ENCODE measurements at regions not wholly inside any gene's neighbourhood (a gene's known extent, or its start where the extent isn't known, plus 50 kb on each side); places are given as distances from the start of the nearest gene placed in this dataset.

DNA sequence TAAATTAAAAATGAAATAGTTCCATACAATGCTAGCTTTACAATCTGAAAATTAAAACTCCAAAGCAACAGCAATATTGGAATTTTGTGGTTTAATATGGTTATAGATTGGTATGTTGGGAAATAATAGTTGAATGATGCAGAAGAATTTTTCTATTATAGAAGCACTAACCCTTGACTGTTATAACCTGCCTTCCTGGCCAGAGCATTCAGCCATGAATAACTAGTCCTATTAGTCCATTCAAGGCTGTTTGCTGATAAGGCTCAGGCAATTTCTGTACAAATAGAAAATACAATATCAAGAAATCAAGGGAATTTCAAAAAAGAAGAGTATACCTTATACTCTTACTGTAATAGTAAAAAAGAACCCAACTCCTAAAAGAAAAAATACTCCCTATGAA, 101.6 kb upstream of the SP4 start:
- TF ChIP-seq, protein P1, sequence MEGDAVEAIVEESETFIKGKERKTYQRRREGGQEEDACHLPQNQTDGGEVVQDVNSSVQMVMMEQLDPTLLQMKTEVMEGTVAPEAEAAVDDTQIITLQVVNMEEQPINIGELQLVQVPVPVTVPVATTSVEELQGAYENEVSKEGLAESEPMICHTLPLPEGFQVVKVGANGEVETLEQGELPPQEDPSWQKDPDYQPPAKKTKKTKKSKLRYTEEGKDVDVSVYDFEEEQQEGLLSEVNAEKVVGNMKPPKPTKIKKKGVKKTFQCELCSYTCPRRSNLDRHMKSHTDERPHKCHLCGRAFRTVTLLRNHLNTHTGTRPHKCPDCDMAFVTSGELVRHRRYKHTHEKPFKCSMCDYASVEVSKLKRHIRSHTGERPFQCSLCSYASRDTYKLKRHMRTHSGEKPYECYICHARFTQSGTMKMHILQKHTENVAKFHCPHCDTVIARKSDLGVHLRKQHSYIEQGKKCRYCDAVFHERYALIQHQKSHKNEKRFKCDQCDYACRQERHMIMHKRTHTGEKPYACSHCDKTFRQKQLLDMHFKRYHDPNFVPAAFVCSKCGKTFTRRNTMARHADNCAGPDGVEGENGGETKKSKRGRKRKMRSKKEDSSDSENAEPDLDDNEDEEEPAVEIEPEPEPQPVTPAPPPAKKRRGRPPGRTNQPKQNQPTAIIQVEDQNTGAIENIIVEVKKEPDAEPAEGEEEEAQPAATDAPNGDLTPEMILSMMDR (IDR thresholded peaks at IDR 0.05) = no peak
- TF ChIP-seq ZFX (IDR thresholded peaks at IDR 0.05; ENCODE audit: borderline replicate concordance) = no peak
